ENCODE measurements at regions not wholly inside any gene's neighbourhood (a gene's known extent, or its start where the extent isn't known, plus 50 kb on each side); places are given as distances from the start of the nearest gene placed in this dataset.

DNA sequence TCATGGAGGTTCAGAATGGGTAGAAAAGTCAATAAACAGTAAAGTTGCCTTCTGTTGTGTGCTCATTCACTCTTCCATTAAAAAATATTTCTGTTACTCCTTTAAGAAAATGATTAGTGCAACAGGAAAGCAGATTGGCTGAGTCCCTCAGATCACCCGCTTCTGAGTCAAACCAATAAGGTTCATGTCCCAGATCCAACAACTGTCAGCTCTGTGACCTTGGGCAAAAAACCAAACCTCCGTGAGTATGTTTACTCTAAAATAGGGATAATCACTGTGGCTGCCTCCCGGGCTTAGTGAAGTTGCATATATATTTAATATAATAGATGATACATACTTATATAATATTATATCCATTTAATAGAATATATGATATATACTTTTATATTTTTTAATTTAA, 698.5 kb upstream of the RBFOX1 start:
- H3K4me1 Mint-ChIP-seq (ENCODE audit: low read depth) = no peaks in the 10 kb centered on the region
- H3K4me3 Mint-ChIP-seq = no peak overlapping the region
- no peaks in the 10 kb centered on the region for H3K36me3 Mint-ChIP-seq (ENCODE audit: low read depth)
- intact Hi-C loops (cut with micrococcal nuclease) = no loop called here
- no peak overlapping the region for H3K27ac Mint-ChIP-seq
- no peaks in the 10 kb centered on the region for H3K27me3 Mint-ChIP-seq (ENCODE audit: insufficient read depth)
- H3K9me3 Mint-ChIP-seq = no peaks in the 10 kb centered on the region
- no peak for DNase-seq (ENCODE audit: low spot score)

- H3K4me1 Mint-ChIP-seq (ENCODE audit: low read depth) = no peaks in the 10 kb centered on the region
- H3K36me3 Mint-ChIP-seq (ENCODE audit: low read depth) = no peaks in the 10 kb centered on the region
- no peaks in the 10 kb centered on the region for H3K27me3 Mint-ChIP-seq (ENCODE audit: insufficient read depth)
- no peaks in the 10 kb centered on the region for H3K9me3 Mint-ChIP-seq
- H3K27ac Mint-ChIP-seq = no peak overlapping the region
- intact Hi-C loops (cut with micrococcal nuclease) = no loop called here
- no peak for DNase-seq (ENCODE audit: low spot score)
- H3K4me3 Mint-ChIP-seq = no peak overlapping the region
Observed at GRCh38 chr16:6633456-6633855, 699.2 kb upstream of the RBFOX1 start.

- Mint-ChIP-seq H3K27me3 (ENCODE audit: insufficient read depth) (no peaks in the 10 kb centered on the region), H3K4me3 (no peak overlapping the region), H3K4me1 (ENCODE audit: low read depth) (no peaks in the 10 kb centered on the region), H3K36me3 (ENCODE audit: low read depth) (no peaks in the 10 kb centered on the region), H3K9me3 (peaks cover 5% of the 10 kb centered on the region), H3K27ac (no peak overlapping the region)
- DNase-seq (ENCODE audit: low spot score) = no peak
- intact Hi-C loops (cut with micrococcal nuclease) = no loop called here
Observed at GRCh38 chr16:6629110-6629509, 703.5 kb upstream of the RBFOX1 start.

DNA sequence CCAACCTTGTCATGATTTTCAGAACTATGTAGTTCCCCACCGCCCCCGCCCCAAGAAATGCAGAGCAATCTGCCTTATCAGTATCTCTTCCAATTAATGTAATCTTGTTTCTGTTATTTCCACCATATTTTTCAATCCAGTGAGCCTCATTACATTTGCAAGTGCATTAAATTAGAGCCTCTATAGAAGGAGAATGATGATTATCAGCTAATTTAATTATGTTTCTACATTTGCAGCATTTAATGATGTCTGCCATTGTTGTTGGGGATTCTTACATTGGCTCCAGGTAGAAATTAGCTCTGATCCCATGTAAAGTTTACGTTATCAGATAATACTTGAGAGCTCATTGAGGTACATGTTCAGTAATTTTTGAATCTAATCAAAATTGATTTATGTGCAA, 707.0 kb upstream of the RBFOX1 start:
- peaks cover 5% of the 10 kb centered on the region for H3K9me3 Mint-ChIP-seq
- no peak overlapping the region for H3K4me3 Mint-ChIP-seq

DNA sequence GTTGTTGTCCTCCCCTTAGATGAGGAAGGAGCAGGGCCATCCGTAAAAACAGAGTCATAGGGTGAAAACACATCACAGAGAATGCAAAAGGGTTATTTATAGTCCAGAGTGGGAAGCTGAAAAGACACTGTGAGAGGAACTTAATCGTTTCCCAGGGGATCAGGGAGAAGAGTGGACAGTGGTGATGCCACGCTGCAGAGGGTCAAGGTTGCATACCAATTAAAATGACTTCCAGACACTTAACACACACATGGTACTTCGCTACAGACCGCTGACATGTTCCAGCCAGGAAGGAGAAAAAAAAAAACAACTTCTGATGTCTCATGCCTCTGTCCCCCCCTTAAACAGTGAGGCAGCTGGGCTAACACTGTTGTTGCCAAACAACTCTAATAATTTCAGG, 713.8 kb upstream of the RBFOX1 start:
- no peak for DNase-seq (ENCODE audit: low spot score)
- intact Hi-C loops (cut with micrococcal nuclease) = no loop called here
- Mint-ChIP-seq H3K9me3 (peaks cover 12% of the 10 kb centered on the region), H3K4me3 (no peak overlapping the region), H3K27me3 (ENCODE audit: insufficient read depth) (no peaks in the 10 kb centered on the region), H3K4me1 (ENCODE audit: low read depth) (no peaks in the 10 kb centered on the region), H3K36me3 (ENCODE audit: low read depth) (no peaks in the 10 kb centered on the region), H3K27ac (no peak overlapping the region)

More for the DNA sequence above, 707.0 kb upstream of the RBFOX1 start:
- no peak overlapping the region for H3K27ac Mint-ChIP-seq
- H3K4me1 Mint-ChIP-seq (ENCODE audit: low read depth) = no peaks in the 10 kb centered on the region
- H3K27me3 Mint-ChIP-seq (ENCODE audit: insufficient read depth) = no peaks in the 10 kb centered on the region
- intact Hi-C loops (cut with micrococcal nuclease) = no loop called here
- H3K36me3 Mint-ChIP-seq (ENCODE audit: low read depth) = no peaks in the 10 kb centered on the region
- no peak for DNase-seq (ENCODE audit: low spot score)

GRCh38 chr16:6616746-6617145, 715.9 kb upstream of the RBFOX1 start:
- Mint-ChIP-seq H3K27ac (no peak overlapping the region), H3K27me3 (ENCODE audit: insufficient read depth) (no peaks in the 10 kb centered on the region), H3K4me1 (ENCODE audit: low read depth) (no peaks in the 10 kb centered on the region), H3K9me3 (peaks cover 20% of the 10 kb centered on the region), H3K4me3 (no peak overlapping the region), H3K36me3 (ENCODE audit: low read depth) (no peaks in the 10 kb centered on the region)
- DNase-seq (ENCODE audit: low spot score) = no peak
- intact Hi-C loops (cut with micrococcal nuclease) = no loop called here

DNA sequence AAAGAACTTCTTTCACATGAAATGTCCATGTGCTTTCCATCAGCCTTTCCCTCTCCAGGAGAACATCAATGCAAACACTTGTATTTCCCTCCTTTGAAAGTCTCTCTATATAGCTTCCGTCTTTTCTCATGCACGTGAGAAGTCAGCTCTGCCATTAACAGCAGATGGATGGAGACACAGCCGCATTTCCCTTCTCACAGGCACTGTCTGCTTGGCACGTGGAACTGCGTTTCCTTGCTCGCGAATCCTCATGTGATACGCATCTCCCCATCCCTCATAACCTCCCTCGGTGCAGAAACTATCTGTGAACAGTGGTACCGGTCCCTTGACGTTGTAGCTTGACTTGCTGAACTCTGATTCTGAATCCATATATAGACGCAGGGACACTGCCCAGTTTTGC, 717.0 kb upstream of the RBFOX1 start:
- intact Hi-C loops (cut with micrococcal nuclease) = no loop called here
- H3K4me1 Mint-ChIP-seq (ENCODE audit: low read depth) = no peaks in the 10 kb centered on the region
- no peaks in the 10 kb centered on the region for H3K27me3 Mint-ChIP-seq (ENCODE audit: insufficient read depth)
- H3K4me3 Mint-ChIP-seq = no peak overlapping the region
- no peak for DNase-seq (ENCODE audit: low spot score)
- peaks cover 26% of the 10 kb centered on the region for H3K9me3 Mint-ChIP-seq
- no peak overlapping the region for H3K27ac Mint-ChIP-seq
- no peaks in the 10 kb centered on the region for H3K36me3 Mint-ChIP-seq (ENCODE audit: low read depth)

GRCh38 chr16:6611535-6611934, 721.1 kb upstream of the RBFOX1 start:
- Mint-ChIP-seq H3K4me3 (no peak overlapping the region), H3K9me3 (peaks cover 22% of the 10 kb centered on the region), H3K27ac (no peak overlapping the region), H3K27me3 (ENCODE audit: insufficient read depth) (no peaks in the 10 kb centered on the region), H3K36me3 (ENCODE audit: low read depth) (no peaks in the 10 kb centered on the region), H3K4me1 (ENCODE audit: low read depth) (no peaks in the 10 kb centered on the region)
- intact Hi-C loops (cut with micrococcal nuclease) = no loop called here
- DNase-seq (ENCODE audit: low spot score) = no peak

GRCh38 chr16:6605490-6605889, 727.2 kb upstream of the RBFOX1 start:
- Mint-ChIP-seq H3K4me3 (no peak overlapping the region), H3K27me3 (ENCODE audit: insufficient read depth) (peaks cover 1% of the 10 kb centered on the region), H3K36me3 (ENCODE audit: low read depth) (no peaks in the 10 kb centered on the region), H3K9me3 (peaks cover under 1% of the 10 kb centered on the region), H3K4me1 (ENCODE audit: low read depth) (no peaks in the 10 kb centered on the region), H3K27ac (no peak overlapping the region)
- DNase-seq (ENCODE audit: low spot score) = no peak
- intact Hi-C loops (cut with micrococcal nuclease) = no loop called here

DNA sequence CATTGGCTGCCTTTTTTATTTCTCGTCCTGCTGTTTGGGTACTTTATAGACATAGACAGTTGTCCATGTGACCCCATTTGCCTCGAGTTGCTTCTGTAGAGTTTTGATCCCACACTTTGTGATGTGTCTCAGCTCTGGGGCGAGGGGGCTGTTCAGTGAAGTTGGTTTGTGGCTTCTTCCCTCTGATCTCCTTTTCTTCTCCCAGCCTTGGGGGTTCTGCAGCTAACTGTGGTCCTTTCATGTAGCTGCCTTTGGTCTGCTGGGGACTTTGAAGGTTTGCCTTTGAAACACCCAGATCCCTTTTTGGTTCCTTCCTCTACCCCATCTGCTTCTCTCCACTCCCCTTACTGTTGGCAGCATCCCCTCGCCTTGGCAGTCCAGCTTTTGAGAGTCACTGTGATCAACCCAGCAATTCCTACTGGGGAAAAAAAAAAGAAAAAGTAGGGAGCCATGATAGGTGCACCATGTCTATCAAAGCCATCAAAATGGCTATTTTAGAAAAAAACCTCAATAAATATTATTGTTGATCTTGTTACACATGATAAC, 728.8 kb upstream of the RBFOX1 start:
- DNase-seq (ENCODE audit: low spot score) = no peak
- Mint-ChIP-seq H3K4me3 (no peak overlapping the region), H3K9me3 (no peaks in the 10 kb centered on the region), H3K27ac (no peak overlapping the region), H3K27me3 (ENCODE audit: insufficient read depth) (peaks cover 1% of the 10 kb centered on the region), H3K36me3 (ENCODE audit: low read depth) (no peaks in the 10 kb centered on the region), H3K4me1 (ENCODE audit: low read depth) (no peaks in the 10 kb centered on the region)
- intact Hi-C loops (cut with micrococcal nuclease) = no loop called here

DNA sequence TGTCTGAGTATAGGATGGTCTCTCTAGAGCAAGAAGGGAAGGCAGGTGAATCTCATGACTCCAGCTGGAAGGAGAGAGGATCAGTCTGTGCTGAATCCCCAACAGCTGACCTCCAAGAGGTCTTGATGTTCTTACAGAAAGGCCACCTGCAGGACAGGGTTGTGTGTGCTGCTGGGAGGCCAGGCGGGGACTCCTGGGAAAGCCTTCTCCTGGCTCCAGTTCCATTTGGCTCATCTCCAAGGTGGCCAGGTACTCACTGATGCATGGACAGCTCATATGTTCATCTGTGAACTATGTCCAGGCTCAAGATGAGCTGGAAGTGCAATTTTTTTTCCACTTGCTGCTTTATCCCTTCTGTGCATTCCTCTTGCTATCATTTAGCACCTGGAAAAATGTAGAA, 730.2 kb upstream of the RBFOX1 start:
- H3K36me3 Mint-ChIP-seq (ENCODE audit: low read depth) = no peaks in the 10 kb centered on the region
- no peak for DNase-seq (ENCODE audit: low spot score)
- intact Hi-C loops (cut with micrococcal nuclease) = no loop called here
- H3K4me3 Mint-ChIP-seq = no peak overlapping the region
- no peaks in the 10 kb centered on the region for H3K4me1 Mint-ChIP-seq (ENCODE audit: low read depth)
- no peaks in the 10 kb centered on the region for H3K9me3 Mint-ChIP-seq
- peaks cover 1% of the 10 kb centered on the region for H3K27me3 Mint-ChIP-seq (ENCODE audit: insufficient read depth)
- no peak overlapping the region for H3K27ac Mint-ChIP-seq

DNA sequence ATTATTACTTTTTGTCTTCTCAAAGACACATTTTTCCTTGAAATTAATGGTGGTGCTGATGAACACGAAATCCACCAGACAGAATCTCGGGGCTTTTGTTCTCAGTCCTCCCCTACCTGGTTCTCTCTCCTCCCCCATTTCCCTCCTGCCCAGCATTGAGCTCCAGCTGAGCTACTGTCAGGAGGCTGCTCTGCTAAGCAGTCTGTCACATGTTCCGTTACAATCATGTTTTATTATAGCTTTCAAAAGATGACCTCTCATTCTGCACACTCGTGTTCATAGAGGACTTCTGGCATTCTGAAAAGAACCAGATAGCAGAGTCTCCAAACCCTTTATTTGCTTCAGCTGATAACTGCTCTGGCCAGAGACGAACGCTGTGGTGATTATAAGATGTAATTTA, 732.5 kb upstream of the RBFOX1 start:
- Mint-ChIP-seq H3K4me1 (ENCODE audit: low read depth) (no peaks in the 10 kb centered on the region), H3K27ac (no peak overlapping the region), H3K9me3 (no peaks in the 10 kb centered on the region), H3K36me3 (ENCODE audit: low read depth) (no peaks in the 10 kb centered on the region), H3K4me3 (no peak overlapping the region), H3K27me3 (ENCODE audit: insufficient read depth) (peaks cover 1% of the 10 kb centered on the region)
- intact Hi-C loops (cut with micrococcal nuclease) = no loop called here
- no peak for DNase-seq (ENCODE audit: low spot score)

GRCh38 chr16:6593799-6594198, 738.8 kb upstream of the RBFOX1 start:
- no peak for DNase-seq (ENCODE audit: low spot score)
- Mint-ChIP-seq H3K27me3 (ENCODE audit: insufficient read depth) (no peaks in the 10 kb centered on the region), H3K27ac (no peak overlapping the region), H3K9me3 (peaks cover 10% of the 10 kb centered on the region), H3K36me3 (ENCODE audit: low read depth) (no peaks in the 10 kb centered on the region), H3K4me3 (no peak overlapping the region), H3K4me1 (ENCODE audit: low read depth) (no peaks in the 10 kb centered on the region)
- intact Hi-C loops (cut with micrococcal nuclease) = no loop called here

DNA sequence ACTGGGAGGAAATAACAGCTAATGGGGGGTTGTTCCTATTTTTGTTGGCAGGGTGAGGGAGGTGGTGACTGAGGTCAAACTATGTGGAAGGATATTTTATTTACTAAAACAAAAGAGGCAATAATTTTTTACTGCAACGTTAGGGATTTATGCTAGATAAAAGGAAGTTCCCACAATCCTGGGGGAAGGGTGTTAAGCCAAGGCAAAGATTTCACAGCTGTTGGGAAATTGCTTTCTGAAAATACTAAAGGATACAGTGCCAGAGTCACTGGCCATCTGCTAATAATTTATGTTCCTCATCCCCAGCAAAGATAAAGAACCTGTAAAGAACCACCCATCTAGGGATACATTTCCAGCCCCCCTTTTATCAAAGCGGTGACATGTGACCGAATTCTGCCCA, 756.0 kb upstream of the RBFOX1 start:
- Mint-ChIP-seq H3K9me3 (peaks cover 17% of the 10 kb centered on the region), H3K27me3 (ENCODE audit: insufficient read depth) (no peaks in the 10 kb centered on the region), H3K4me1 (ENCODE audit: low read depth) (no peaks in the 10 kb centered on the region), H3K27ac (no peak overlapping the region), H3K4me3 (no peak overlapping the region), H3K36me3 (ENCODE audit: low read depth) (no peaks in the 10 kb centered on the region)
- intact Hi-C loops (cut with micrococcal nuclease) = no loop called here
- DNase-seq (ENCODE audit: low spot score) = no peak
